Spleen (tissue), 11 donors: ENCODE measurements at regions not wholly inside any gene's neighbourhood (a gene's known extent, or its start where the extent isn't known, plus 50 kb on each side); places are given as distances from the start of the nearest gene placed in this dataset.

Experiments
- DNase-seq: peaks from one replicate; pipeline ENCODE4 v3.0.0-alpha.2; 2020
- H3K27ac ChIP-seq, 8 donors: fragments of 200-600 bp; sonication (generic) in 7 of 8; 1 replicate in 4 of 8; 2 replicates in 4 of 8; pipeline versions ENCODE4 v1.5.0 to v1.8.0; 2016 to 2021; ENCODE audit warnings: inconsistent platforms in 4 of 8, mild to moderate bottlenecking in 4 of 8, moderate library complexity in 1 of 8
- H3K27me3 ChIP-seq, 7 donors: fragments of 200-600 bp; sonication (generic) in 6 of 7; replicated peaks in 1 of 7; 1 replicate in 4 of 7; 2 replicates in 3 of 7; pipeline versions ENCODE4 v1.5.0 to v1.8.0; 2016 to 2021; ENCODE audit warnings: inconsistent platforms in 3 of 7, mild to moderate bottlenecking in 1 of 7
- H3K36me3 ChIP-seq, 6 donors: fragments of 200-600 bp; sonication (generic) in 5 of 6; 1 replicate in 4 of 6; 2 replicates in 2 of 6; pipeline versions ENCODE4 v1.5.0 to v1.8.0; 2016 to 2021; ENCODE audit warnings: inconsistent platforms in 2 of 6
- H3K4me1 ChIP-seq, 6 donors: fragments of 200-600 bp; sonication (generic) in 5 of 6; 1 replicate in 3 of 6; 2 replicates in 3 of 6; pipeline versions ENCODE4 v1.5.0 to v1.8.0; 2016 to 2021; ENCODE audit warnings: inconsistent platforms in 3 of 6
- H3K4me3 ChIP-seq, 8 donors: fragments of 200-600 bp; sonication (generic) in 7 of 8; 1 replicate in 4 of 8; 2 replicates in 4 of 8; pipeline versions ENCODE4 v1.5.0 to v1.8.0; 2016 to 2021; ENCODE audit warnings: inconsistent platforms in 4 of 8, mild to moderate bottlenecking in 4 of 8, moderate library complexity in 2 of 8
- H3K9me3 ChIP-seq, 8 donors: fragments of 200-600 bp; sonication (generic) in 7 of 8; 1 replicate in 4 of 8; 2 replicates in 4 of 8; pipeline versions ENCODE4 v1.5.0 to v1.8.0; 2016 to 2021; ENCODE audit warnings: inconsistent platforms in 4 of 8
- POLR2A ChIP-seq, 3 donors: fragments of 450-650 bp; IDR thresholded peaks; one replicate each; pipeline ENCODE4 v1.5.1; 2017; ENCODE audit warnings: antibody characterized with exemption in 3 of 3, mild to moderate bottlenecking in 1 of 3
- POLR2AphosphoS5 ChIP-seq, 3 donors: sonication (generic); formaldehyde crosslinking; IDR thresholded peaks; one replicate each; pipeline ENCODE4 v1.5.1; 2017; ENCODE audit warnings: antibody characterized with exemption in 3 of 3
- WGBS, 5 donors: extraction: QIAGEN DNeasy Blood & Tissue Kit in 3 of 5; methylation state at CpG; one replicate each; pipeline versions ENCODE4 v1.1.5 to v1.1.7; 2013 to 2018; 5-methylcytosine and 5-hydroxymethylcytosine counted together
- intact Hi-C: fragments of 100-400 bp; cut with DNase I; formaldehyde crosslinking; loops from one replicate; pipeline ENCODE4 v1.15.0; 2023; ENCODE audit warnings: low total_unique reads
- small RNA-seq, 4 donors: library from RNA; depleted of rRNA; stranded (forward); fragments of <200 nt; gene quantifications; one replicate each; pipeline ENCODE3, GENCODE V24; 2016
- TF ChIP-seq, protein P1 (sequence below), 11 experiments: fragments of 200-600 bp in 7 of 11; fragments of 450-650 bp in 4 of 11; sonication (generic) in 4 of 11; IDR thresholded peaks in 8 of 11; conservative IDR thresholded peaks in 3 of 11; 1 replicate in 7 of 11; 2 replicates in 4 of 11; pipeline versions ENCODE4 v1.4.0 to v1.8.0; 2016 to 2021; ENCODE audit warnings: antibody characterized with exemption in 11 of 11, inconsistent platforms in 4 of 11, mild to moderate bottlenecking in 1 of 11
- donor health status: healthy with polysubstance abuse.
- donor health status: DM: no; HTN: no; CAD: no; lungs with moderate emphysema.
- donor health status: DM: no; HTN: no; CAD: no.
- donor health status: Bipolar disorder and iron deficiency.
- donor health status: healthy.
- donor health status: DM: no; HTN: no; CAD: no.
- donor health status: DM: yes; HTN: yes; CAD: no.

DNA sequence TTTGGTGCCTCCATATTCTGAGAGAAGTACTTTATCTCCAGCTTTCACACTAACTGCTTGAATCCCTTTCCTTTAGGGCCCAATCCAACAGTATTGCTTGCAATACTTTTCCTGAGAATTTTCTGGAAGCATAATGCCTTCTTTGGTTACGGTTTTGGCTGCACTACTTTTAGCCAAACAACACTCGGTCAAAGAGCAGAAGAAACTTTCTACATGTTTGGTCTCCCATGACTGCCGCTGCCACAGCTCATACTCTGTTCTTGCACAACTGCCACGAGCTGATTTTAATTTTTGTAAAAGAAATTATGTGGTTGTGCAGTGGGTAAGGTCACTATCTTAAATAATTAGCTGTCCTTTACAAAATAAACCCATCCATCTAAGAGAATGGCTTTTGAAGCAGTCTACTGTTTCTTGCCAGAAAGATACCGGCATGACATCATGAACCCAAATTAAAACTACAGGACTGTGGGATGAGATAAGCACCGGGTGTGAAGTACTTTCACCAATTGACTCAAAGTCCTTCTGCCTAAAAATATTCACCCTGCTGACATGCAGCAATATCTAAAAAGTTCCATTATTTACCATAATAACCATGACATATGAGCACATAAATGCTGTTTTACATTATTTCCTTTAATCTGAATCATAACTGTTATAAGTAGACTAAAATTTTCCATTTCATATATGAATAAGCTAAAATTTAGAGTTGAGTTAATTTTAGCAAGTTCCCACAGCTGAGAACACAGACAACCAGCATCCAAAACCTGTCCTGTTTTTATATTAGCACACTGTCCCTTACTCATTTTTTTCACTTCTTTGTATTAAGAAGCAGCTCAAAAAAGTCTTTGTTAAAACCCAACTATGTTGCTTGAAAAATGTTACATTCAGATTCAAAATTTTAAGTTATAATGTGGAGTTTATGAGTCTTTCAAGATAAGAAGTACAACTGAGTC is 1154.3 kb downstream of the EPHA3 start:
- H3K4me1 ChIP-seq = no peaks in the 10 kb centered on the region
- no peak overlapping the region for H3K4me3 ChIP-seq
- no peaks in the 10 kb centered on the region for H3K36me3 ChIP-seq
- peaks cover 5 to 57% (median 40%) of the 10 kb centered on the region in 8 donors for H3K9me3 ChIP-seq
- 73 to 84% (median 77%) methylated on average over 6 of the region's 6 CpGs for WGBS, 5 donors
- no peak for DNase-seq
- intact Hi-C loops = no loop called here
- no peak overlapping the region for H3K27ac ChIP-seq
- H3K27me3 ChIP-seq = no peaks in the 10 kb centered on the region
- TF ChIP-seq, protein P1, sequence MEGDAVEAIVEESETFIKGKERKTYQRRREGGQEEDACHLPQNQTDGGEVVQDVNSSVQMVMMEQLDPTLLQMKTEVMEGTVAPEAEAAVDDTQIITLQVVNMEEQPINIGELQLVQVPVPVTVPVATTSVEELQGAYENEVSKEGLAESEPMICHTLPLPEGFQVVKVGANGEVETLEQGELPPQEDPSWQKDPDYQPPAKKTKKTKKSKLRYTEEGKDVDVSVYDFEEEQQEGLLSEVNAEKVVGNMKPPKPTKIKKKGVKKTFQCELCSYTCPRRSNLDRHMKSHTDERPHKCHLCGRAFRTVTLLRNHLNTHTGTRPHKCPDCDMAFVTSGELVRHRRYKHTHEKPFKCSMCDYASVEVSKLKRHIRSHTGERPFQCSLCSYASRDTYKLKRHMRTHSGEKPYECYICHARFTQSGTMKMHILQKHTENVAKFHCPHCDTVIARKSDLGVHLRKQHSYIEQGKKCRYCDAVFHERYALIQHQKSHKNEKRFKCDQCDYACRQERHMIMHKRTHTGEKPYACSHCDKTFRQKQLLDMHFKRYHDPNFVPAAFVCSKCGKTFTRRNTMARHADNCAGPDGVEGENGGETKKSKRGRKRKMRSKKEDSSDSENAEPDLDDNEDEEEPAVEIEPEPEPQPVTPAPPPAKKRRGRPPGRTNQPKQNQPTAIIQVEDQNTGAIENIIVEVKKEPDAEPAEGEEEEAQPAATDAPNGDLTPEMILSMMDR (IDR thresholded peaks at IDR 0.05 in 8 of 11, conservative IDR thresholded peaks at IDR 0.05 in 3 of 11) = no peak
- TF ChIP-seq POLR2A (IDR thresholded peaks at IDR 0.05) = no peak
- no peak for TF ChIP-seq POLR2AphosphoS5 (IDR thresholded peaks at IDR 0.05)

Small RNAs in the stretch of these regions (small RNA-seq; reads per million reads assigned to genes)
- 0 reads per million in 4 donors for gene HSPE1P19
- 0 reads per million in 4 donors for gene RF00012
- 0 reads per million in 4 donors for gene RNU6-712P
